Neural cell (in vitro differentiated cells): ENCODE measurements at regions not wholly inside any gene's neighbourhood (a gene's known extent, or its start where the extent isn't known, plus 50 kb on each side); places are given as distances from the start of the nearest gene placed in this dataset.

Experiments used
- EP300 ChIP-seq: fragments of 450-650 bp; conservative IDR thresholded peaks from 2 replicates; pipeline ENCODE4 v1.6.1; 2014; ENCODE audit warnings: antibody characterized with exemption, mild to moderate bottlenecking, moderate library complexity; ENCODE audit not compliant: poor library complexity, severe bottlenecking
- EZH2 ChIP-seq: fragments of 200-600, 300-800 bp; shearing (Covaris generic), sonication (generic); IDR thresholded peaks from 2 replicates; pipeline ENCODE4 v1.6.1; 2014; ENCODE audit warnings: antibody characterized with exemption, low read length, borderline replicate concordance, mild to moderate bottlenecking; ENCODE audit not compliant: insufficient read depth, poor library complexity, severe bottlenecking
- POLR2AphosphoS5 ChIP-seq: IDR thresholded peaks from 2 replicates; pipeline ENCODE4 v1.6.1; 2012
- RAD21 ChIP-seq: fragments of 450-650 bp; conservative IDR thresholded peaks from 2 replicates; pipeline ENCODE4 v1.6.1; 2014; ENCODE audit warnings: antibody characterized with exemption, mild to moderate bottlenecking, moderate library complexity
- TAF1 ChIP-seq: IDR thresholded peaks from 2 replicates; pipeline ENCODE4 v1.6.1; 2012; ENCODE audit warnings: low read depth
- TF ChIP-seq, protein P1 (sequence below): fragments of 450-650 bp; IDR thresholded peaks from 2 replicates; pipeline ENCODE4 v1.5.1; 2014; ENCODE audit warnings: antibody characterized with exemption, mild to moderate bottlenecking, moderate library complexity; ENCODE audit not compliant: poor library complexity, severe bottlenecking
- TF ChIP-seq, protein P2 (sequence below): IDR thresholded peaks from 2 replicates; pipeline ENCODE4 v1.6.1; 2012; ENCODE audit warnings: borderline replicate concordance

DNA sequence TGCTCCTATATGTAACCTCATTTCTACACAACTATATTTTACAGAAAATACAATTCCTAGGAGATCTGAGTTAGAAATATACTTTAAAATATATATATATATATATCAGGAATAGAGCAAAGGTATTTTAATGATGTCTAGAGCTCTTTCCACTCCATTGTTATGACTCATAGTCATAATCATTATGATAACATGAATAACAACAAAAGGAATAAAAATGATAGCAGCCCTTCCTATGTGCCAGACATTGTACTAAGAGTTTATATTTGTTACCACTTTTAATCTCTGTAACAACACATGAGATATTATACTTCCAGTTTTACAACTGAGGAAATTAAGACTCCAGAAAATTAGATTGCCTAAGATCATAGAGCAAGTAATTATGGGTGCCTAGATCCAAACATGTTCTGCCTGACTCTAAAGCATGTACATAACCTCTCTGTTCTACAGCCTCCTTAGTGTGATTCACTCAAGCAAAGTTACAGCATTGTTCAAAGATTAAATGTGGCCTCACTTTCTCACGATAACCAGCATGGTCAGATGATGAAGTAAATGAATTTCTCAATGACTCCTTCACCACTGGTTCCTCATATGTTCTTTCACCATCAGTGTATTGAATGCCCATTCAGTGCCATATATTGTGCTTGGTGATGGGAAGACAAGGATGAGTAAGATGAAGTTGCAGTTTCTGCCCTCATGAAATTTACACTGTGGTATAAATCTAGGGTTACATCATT is 452.1 kb downstream of the EFNA5 start:
- TF ChIP-seq, protein P1, sequence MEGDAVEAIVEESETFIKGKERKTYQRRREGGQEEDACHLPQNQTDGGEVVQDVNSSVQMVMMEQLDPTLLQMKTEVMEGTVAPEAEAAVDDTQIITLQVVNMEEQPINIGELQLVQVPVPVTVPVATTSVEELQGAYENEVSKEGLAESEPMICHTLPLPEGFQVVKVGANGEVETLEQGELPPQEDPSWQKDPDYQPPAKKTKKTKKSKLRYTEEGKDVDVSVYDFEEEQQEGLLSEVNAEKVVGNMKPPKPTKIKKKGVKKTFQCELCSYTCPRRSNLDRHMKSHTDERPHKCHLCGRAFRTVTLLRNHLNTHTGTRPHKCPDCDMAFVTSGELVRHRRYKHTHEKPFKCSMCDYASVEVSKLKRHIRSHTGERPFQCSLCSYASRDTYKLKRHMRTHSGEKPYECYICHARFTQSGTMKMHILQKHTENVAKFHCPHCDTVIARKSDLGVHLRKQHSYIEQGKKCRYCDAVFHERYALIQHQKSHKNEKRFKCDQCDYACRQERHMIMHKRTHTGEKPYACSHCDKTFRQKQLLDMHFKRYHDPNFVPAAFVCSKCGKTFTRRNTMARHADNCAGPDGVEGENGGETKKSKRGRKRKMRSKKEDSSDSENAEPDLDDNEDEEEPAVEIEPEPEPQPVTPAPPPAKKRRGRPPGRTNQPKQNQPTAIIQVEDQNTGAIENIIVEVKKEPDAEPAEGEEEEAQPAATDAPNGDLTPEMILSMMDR: no peak
- TF ChIP-seq, protein P2, sequence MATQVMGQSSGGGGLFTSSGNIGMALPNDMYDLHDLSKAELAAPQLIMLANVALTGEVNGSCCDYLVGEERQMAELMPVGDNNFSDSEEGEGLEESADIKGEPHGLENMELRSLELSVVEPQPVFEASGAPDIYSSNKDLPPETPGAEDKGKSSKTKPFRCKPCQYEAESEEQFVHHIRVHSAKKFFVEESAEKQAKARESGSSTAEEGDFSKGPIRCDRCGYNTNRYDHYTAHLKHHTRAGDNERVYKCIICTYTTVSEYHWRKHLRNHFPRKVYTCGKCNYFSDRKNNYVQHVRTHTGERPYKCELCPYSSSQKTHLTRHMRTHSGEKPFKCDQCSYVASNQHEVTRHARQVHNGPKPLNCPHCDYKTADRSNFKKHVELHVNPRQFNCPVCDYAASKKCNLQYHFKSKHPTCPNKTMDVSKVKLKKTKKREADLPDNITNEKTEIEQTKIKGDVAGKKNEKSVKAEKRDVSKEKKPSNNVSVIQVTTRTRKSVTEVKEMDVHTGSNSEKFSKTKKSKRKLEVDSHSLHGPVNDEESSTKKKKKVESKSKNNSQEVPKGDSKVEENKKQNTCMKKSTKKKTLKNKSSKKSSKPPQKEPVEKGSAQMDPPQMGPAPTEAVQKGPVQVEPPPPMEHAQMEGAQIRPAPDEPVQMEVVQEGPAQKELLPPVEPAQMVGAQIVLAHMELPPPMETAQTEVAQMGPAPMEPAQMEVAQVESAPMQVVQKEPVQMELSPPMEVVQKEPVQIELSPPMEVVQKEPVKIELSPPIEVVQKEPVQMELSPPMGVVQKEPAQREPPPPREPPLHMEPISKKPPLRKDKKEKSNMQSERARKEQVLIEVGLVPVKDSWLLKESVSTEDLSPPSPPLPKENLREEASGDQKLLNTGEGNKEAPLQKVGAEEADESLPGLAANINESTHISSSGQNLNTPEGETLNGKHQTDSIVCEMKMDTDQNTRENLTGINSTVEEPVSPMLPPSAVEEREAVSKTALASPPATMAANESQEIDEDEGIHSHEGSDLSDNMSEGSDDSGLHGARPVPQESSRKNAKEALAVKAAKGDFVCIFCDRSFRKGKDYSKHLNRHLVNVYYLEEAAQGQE: no peak
- TF ChIP-seq EZH2 (no peak), POLR2AphosphoS5 (no peak), TAF1 (no peak), EP300 (no peak), RAD21 (no peak)
